ENCODE measurements at regions not wholly inside any gene's neighbourhood (a gene's known extent, or its start where the extent isn't known, plus 50 kb on each side); places are given as distances from the start of the nearest gene placed in this dataset.

DNA sequence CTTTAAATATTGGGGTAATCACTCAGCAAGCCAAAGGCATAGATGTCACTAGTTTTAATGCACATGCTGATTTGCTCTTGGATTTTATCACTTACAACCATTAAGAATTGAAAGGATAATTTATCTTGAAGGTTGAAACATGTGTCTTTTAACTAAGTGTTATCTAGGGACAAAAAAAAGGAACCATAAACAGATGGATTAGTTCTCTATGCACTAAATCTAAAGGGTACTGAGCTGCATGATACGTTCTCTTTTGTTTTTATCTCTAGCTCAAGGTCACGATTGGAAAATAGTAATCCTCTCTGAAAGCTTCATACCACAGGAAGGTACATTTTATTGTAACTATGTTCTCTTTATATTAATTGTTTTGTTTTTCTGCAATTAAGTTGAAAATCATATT lies 1426.6 kb downstream of the GRIK2 start:
- TF ChIP-seq, protein P1, sequence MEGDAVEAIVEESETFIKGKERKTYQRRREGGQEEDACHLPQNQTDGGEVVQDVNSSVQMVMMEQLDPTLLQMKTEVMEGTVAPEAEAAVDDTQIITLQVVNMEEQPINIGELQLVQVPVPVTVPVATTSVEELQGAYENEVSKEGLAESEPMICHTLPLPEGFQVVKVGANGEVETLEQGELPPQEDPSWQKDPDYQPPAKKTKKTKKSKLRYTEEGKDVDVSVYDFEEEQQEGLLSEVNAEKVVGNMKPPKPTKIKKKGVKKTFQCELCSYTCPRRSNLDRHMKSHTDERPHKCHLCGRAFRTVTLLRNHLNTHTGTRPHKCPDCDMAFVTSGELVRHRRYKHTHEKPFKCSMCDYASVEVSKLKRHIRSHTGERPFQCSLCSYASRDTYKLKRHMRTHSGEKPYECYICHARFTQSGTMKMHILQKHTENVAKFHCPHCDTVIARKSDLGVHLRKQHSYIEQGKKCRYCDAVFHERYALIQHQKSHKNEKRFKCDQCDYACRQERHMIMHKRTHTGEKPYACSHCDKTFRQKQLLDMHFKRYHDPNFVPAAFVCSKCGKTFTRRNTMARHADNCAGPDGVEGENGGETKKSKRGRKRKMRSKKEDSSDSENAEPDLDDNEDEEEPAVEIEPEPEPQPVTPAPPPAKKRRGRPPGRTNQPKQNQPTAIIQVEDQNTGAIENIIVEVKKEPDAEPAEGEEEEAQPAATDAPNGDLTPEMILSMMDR (IDR thresholded peaks at IDR 0.05): no peak
- TF ChIP-seq POLR2AphosphoS5 (IDR thresholded peaks at IDR 0.05) (no peak), POLR2A (IDR thresholded peaks at IDR 0.05) (no peak)
